ENCODE measurements at regions not wholly inside any gene's neighbourhood (a gene's known extent, or its start where the extent isn't known, plus 50 kb on each side); places are given as distances from the start of the nearest gene placed in this dataset.

DNA sequence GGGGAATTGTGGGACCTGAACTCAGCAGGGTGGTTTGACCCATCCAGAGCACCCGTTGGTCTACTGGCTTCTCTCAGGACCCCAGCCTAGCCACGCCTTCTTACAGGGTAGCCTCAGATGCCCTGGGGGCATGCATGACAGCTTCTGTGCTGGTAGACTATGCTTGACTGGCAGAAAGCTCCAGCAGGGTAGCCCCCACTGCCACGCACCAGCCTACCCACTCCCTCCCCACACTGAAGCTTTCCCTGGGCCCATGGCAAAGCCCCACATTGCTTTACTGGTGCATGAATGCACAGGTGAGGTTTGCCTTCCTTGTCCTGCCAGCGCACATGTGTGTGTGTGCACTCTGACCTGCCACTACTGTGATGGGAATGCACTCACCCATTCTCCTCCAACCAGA lies 772.2 kb downstream of the LRFN5 start:
- TF ChIP-seq, protein P1, sequence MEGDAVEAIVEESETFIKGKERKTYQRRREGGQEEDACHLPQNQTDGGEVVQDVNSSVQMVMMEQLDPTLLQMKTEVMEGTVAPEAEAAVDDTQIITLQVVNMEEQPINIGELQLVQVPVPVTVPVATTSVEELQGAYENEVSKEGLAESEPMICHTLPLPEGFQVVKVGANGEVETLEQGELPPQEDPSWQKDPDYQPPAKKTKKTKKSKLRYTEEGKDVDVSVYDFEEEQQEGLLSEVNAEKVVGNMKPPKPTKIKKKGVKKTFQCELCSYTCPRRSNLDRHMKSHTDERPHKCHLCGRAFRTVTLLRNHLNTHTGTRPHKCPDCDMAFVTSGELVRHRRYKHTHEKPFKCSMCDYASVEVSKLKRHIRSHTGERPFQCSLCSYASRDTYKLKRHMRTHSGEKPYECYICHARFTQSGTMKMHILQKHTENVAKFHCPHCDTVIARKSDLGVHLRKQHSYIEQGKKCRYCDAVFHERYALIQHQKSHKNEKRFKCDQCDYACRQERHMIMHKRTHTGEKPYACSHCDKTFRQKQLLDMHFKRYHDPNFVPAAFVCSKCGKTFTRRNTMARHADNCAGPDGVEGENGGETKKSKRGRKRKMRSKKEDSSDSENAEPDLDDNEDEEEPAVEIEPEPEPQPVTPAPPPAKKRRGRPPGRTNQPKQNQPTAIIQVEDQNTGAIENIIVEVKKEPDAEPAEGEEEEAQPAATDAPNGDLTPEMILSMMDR (IDR thresholded peaks at IDR 0.05) = no peak
- intact Hi-C loops (cut with micrococcal nuclease) = no loop called here
- Mint-ChIP-seq H3K9me3 (peaks cover 3% of the 10 kb centered on the region), H3K36me3 (ENCODE audit: low read depth) (no peaks in the 10 kb centered on the region), H3K4me3 (no peak overlapping the region), H3K4me1 (no peaks in the 10 kb centered on the region), H3K27ac (no peak overlapping the region), H3K27me3 (no peaks in the 10 kb centered on the region)
- POLR2A ChIA-PET = no interaction called here
- no peak for DNase-seq
- no peak for ATAC-seq (ENCODE audit: low read depth)
- CTCF ChIA-PET = no interaction called here

DNA sequence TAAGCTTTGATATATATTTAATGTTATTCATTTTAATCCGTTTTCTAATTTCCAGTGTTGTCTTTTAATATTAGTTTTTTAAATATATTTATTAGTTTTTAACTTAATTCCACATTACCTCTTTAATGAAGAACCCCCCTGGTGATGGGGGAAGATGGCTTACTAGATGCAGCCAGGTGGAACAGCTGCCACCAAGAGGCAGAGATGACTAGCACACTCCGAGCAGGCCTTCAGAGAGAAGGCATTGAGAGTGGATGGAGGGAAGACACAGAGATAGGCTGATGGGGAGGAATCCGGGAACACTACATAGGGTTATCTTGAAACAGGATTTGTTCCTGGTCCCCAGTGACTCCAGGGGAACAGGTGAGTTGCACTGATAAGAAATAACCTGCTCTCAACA lies 771.6 kb downstream of the LRFN5 start:
- Mint-ChIP-seq H3K36me3 (ENCODE audit: low read depth) (no peaks in the 10 kb centered on the region), H3K27ac (no peak overlapping the region), H3K4me1 (no peaks in the 10 kb centered on the region), H3K9me3 (peaks cover 3% of the 10 kb centered on the region), H3K27me3 (no peaks in the 10 kb centered on the region), H3K4me3 (no peak overlapping the region)
- ChIA-PET POLR2A (no interaction called here), CTCF (no interaction called here)
- TF ChIP-seq, protein P1 (IDR thresholded peaks at IDR 0.05) = no peak
- ATAC-seq (ENCODE audit: low read depth) (no peak), DNase-seq (no peak)
- intact Hi-C loops (cut with micrococcal nuclease) = no loop called here

DNA sequence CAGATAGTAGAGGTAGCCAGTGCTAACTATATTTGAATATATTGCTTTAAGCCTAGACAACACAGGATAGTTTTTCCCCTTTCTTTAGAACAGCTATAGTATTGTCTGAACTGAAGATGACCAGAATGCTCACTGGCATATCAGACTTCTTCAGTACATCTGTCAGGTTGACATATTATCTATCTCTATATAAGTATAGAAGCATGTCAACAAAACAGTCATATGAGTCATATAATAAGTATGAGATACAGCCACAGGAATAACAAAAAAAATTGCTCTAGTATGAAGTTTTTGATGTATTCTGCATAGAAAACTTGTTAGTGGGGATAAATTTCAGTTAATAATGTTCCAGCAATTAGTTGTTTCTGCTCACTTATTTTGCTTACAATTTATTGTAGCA lies 767.7 kb downstream of the LRFN5 start:
- ChIA-PET POLR2A (no interaction called here), CTCF (interaction anchor here (1.2 kb wide), 1 partner anchor 50 kb away, joined by 3 read pairs; no protein-coding TSS in a partner anchor)
- Mint-ChIP-seq H3K27me3 (no peaks in the 10 kb centered on the region), H3K36me3 (ENCODE audit: low read depth) (no peaks in the 10 kb centered on the region), H3K9me3 (no peaks in the 10 kb centered on the region), H3K4me3 (no peak overlapping the region), H3K27ac (no peak overlapping the region), H3K4me1 (no peaks in the 10 kb centered on the region)
- TF ChIP-seq, protein P1 (IDR thresholded peaks at IDR 0.05) = no peak
- ATAC-seq (ENCODE audit: low read depth) = no peak
- intact Hi-C loops (cut with micrococcal nuclease) = no loop called here
- DNase-seq = no peak

DNA sequence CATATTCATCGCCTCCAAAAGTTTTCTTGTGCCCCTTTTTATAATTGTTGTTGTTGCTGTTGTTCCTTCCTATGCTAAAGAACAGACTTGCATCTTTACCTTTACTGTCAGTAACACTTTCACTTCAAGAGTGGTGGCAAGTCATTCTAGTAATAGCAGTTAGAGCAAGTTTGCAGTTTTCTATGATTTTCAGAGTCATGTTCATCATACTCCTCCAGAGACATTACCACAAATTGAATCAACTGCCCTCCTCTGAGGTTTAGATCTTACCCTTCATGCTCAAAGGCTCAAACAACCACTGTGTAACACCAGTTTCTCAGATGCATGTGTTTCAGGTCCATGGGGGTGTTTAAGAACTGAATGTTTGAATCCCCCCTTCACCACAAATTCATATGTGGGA lies 763.4 kb downstream of the LRFN5 start:
- ChIA-PET POLR2A (no interaction called here), CTCF (no interaction called here)
- H3K27me3 Mint-ChIP-seq = no peaks in the 10 kb centered on the region
- H3K9me3 Mint-ChIP-seq = no peaks in the 10 kb centered on the region
- TF ChIP-seq, protein P1 (IDR thresholded peaks at IDR 0.05) = no peak
- ATAC-seq (ENCODE audit: low read depth) = no peak
- no peak for DNase-seq
- no peaks in the 10 kb centered on the region for H3K36me3 Mint-ChIP-seq (ENCODE audit: low read depth)
- intact Hi-C loops (cut with micrococcal nuclease) = no loop called here
- H3K27ac Mint-ChIP-seq = no peak overlapping the region
- H3K4me1 Mint-ChIP-seq = no peaks in the 10 kb centered on the region
- H3K4me3 Mint-ChIP-seq = no peak overlapping the region

DNA sequence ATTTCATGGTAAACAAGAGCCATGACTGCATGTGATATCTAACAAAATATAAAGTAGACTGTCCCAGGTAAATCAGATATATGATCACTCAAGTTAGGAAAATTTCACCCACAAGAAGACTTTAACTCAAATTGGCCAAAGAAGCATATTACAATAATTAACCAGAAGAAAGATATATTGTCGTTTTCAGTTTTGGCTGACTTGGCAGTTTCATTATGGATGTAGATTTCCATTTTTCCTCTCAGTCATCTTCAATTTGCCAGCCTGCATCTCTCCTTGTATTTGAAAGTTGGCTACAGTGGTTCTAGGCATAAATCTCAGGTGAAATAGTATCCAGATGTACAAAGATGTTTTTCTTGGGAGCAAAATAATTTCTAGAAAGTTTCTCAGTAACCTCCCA lies 761.6 kb downstream of the LRFN5 start:
- ChIA-PET POLR2A (no interaction called here), CTCF (no interaction called here)
- TF ChIP-seq, protein P1 (IDR thresholded peaks at IDR 0.05) = no peak
- Mint-ChIP-seq H3K4me1 (no peaks in the 10 kb centered on the region), H3K36me3 (ENCODE audit: low read depth) (no peaks in the 10 kb centered on the region), H3K9me3 (no peaks in the 10 kb centered on the region), H3K4me3 (no peak overlapping the region), H3K27me3 (no peaks in the 10 kb centered on the region), H3K27ac (no peak overlapping the region)
- DNase-seq (no peak), ATAC-seq (ENCODE audit: low read depth) (no peak)
- intact Hi-C loops (cut with micrococcal nuclease) = no loop called here
